DOHH2 (cell line): ENCODE measurements at regions not wholly inside any gene's neighbourhood (a gene's known extent, or its start where the extent isn't known, plus 50 kb on each side); places are given as distances from the start of the nearest gene placed in this dataset.

ENCODE experiments used
- H3F3A ChIP-seq: fragments of 200-600 bp; sonication (generic), shearing (Covaris generic); 2 replicates; pipeline ENCODE4 v1.6.0; 2016; ENCODE audit warnings: antibody characterized with exemption, mild to moderate bottlenecking; ENCODE audit not compliant: control insufficient read depth, insufficient read depth
- H3K27ac ChIP-seq: fragments of 200-600 bp; sonication (generic); 2 replicates; pipeline ENCODE4 v1.5.1; 2014; ENCODE audit warnings: low read depth, mild to moderate bottlenecking, low read length, moderate library complexity
- H3K27me3 ChIP-seq: fragments of 200-600 bp; sonication (generic); 2 replicates; pipeline ENCODE4 v1.6.1; 2014; ENCODE audit warnings: mild to moderate bottlenecking, low read length, mixed read lengths; ENCODE audit not compliant: control insufficient read depth
- H3K36me3 ChIP-seq: fragments of 200-600 bp; sonication (generic); 2 replicates; pipeline ENCODE4 v1.6.1; 2014; ENCODE audit warnings: mild to moderate bottlenecking, low read length, moderate library complexity, mixed read lengths; ENCODE audit not compliant: control insufficient read depth
- H3K4me1 ChIP-seq: fragments of 200-600 bp; sonication (generic); 2 replicates; pipeline ENCODE4 v1.6.1; 2014; ENCODE audit warnings: mild to moderate bottlenecking, low read length, mixed read lengths; ENCODE audit not compliant: control insufficient read depth
- H3K4me2 ChIP-seq: fragments of 200-600 bp; sonication (generic); 2 replicates; pipeline ENCODE4 v1.6.0; 2014; ENCODE audit warnings: mild to moderate bottlenecking, low read length, moderate library complexity
- H3K4me3 ChIP-seq: fragments of 200-600 bp; sonication (generic); 2 replicates; pipeline ENCODE4 v1.5.1; 2014; ENCODE audit warnings: mild to moderate bottlenecking, low read length, mixed read lengths
- H3K79me2 ChIP-seq: fragments of 200-600 bp; sonication (generic); 2 replicates; pipeline ENCODE4 v1.6.1; 2014; ENCODE audit warnings: mild to moderate bottlenecking, low read length, mixed read lengths; ENCODE audit not compliant: control insufficient read depth
- H3K9me2 ChIP-seq: fragments of 200-600 bp; sonication (generic); replicated peaks from 2 replicates; pipeline ENCODE4 v1.6.1; 2014; ENCODE audit warnings: mild to moderate bottlenecking, low read length, mixed read lengths; ENCODE audit not compliant: control insufficient read depth
- H3K9me3 ChIP-seq: fragments of 200-600 bp; sonication (generic); 2 replicates; pipeline ENCODE4 v1.6.1; 2014; ENCODE audit warnings: antibody characterized with exemption, low read length, mixed read lengths; ENCODE audit not compliant: control insufficient read depth, insufficient read depth
- H4K20me1 ChIP-seq: fragments of 200-600 bp; sonication (generic); 2 replicates; pipeline ENCODE4 v1.6.0; 2014; ENCODE audit warnings: low read depth, mild to moderate bottlenecking, antibody characterized with exemption, low read length, moderate library complexity; ENCODE audit not compliant: control insufficient read depth, insufficient read depth
- CTCF ChIP-seq: fragments of 200-600 bp; sonication (generic); IDR thresholded peaks from one replicate; pipeline ENCODE4 v1.5.1; 2014; ENCODE audit warnings: antibody characterized with exemption, mild to moderate bottlenecking, low read depth, low read length; ENCODE audit not compliant: poor library complexity, severe bottlenecking
- EZH2phosphoT487 ChIP-seq: fragments of 200-600 bp; sonication (generic); IDR thresholded peaks from 2 replicates; pipeline ENCODE4 v1.6.1; 2017; ENCODE audit warnings: borderline replicate concordance, mild to moderate bottlenecking, antibody characterized with exemption, low read length, moderate library complexity, mixed read lengths

DNA sequence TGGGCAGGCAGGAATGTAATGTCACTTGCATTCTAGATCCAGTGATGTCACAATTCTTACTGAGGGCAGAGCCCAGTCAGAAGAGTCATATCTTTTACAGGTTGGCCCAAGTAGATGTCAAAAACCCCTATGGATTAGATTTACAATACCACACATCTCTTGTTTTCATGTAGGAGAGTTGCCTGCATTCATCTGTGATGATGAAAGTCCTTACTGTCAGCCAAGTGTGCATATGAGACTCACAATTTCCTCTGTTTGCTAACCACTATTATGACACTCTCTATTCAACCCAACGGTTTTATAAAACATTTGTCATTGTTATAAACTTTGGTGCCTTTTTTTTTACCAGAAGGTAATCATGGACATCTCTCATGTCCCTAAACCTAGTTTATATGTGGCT lies 898.8 kb upstream of the AMELY start:
- H3K36me3 ChIP-seq = no peaks in the 10 kb centered on the region
- H3K79me2 ChIP-seq = no peaks in the 10 kb centered on the region
- no peaks in the 10 kb centered on the region for H3K27me3 ChIP-seq
- no peaks in the 10 kb centered on the region for H3K9me3 ChIP-seq
- H3K4me1 ChIP-seq = no peaks in the 10 kb centered on the region
- H3F3A ChIP-seq = no peaks in the 10 kb centered on the region
- H3K4me3 ChIP-seq = no peak overlapping the region
- no peak overlapping the region for H3K4me2 ChIP-seq
- no peaks in the 10 kb centered on the region for H4K20me1 ChIP-seq
- no peak for TF ChIP-seq EZH2phosphoT487
- no peak for TF ChIP-seq CTCF
- no peak overlapping the region for H3K27ac ChIP-seq
- H3K9me2 ChIP-seq = no peaks in the 10 kb centered on the region

DNA sequence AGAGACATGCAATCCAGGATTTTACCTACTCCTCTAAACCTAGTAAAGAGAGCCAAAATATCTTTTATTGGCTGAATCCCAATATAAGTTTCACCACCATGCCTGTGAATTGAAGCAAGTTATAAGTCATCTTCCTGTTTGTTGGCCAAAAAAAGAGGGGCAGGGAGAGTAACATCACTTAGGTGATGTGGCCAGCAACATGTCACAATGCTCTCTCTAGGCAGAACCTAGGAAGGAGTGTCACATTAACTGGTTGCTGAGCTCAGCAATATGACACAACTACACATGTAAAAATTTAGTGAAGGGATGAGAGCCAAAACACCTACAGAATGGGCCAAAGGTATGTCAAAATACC lies 895.9 kb upstream of the AMELY start:
- H3K4me3 ChIP-seq = no peak overlapping the region
- no peaks in the 10 kb centered on the region for H4K20me1 ChIP-seq
- H3K9me3 ChIP-seq = no peaks in the 10 kb centered on the region
- TF ChIP-seq CTCF = no peak
- TF ChIP-seq EZH2phosphoT487 = no peak
- no peaks in the 10 kb centered on the region for H3K4me1 ChIP-seq
- H3K27me3 ChIP-seq = no peaks in the 10 kb centered on the region
- H3K79me2 ChIP-seq = no peaks in the 10 kb centered on the region
- no peak overlapping the region for H3K4me2 ChIP-seq
- no peaks in the 10 kb centered on the region for H3F3A ChIP-seq
- H3K36me3 ChIP-seq = no peaks in the 10 kb centered on the region
- H3K9me2 ChIP-seq = no peaks in the 10 kb centered on the region
- H3K27ac ChIP-seq = no peak overlapping the region

- no peak for TF ChIP-seq EZH2phosphoT487
- TF ChIP-seq CTCF = no peak
- Histone ChIP-seq H3K4me2 (no peak overlapping the region), H3K27ac (no peak overlapping the region), H3K27me3 (no peaks in the 10 kb centered on the region), H3K4me3 (no peak overlapping the region), H3K36me3 (no peaks in the 10 kb centered on the region), H3F3A (no peaks in the 10 kb centered on the region), H3K79me2 (no peaks in the 10 kb centered on the region), H3K9me2 (no peaks in the 10 kb centered on the region), H4K20me1 (no peaks in the 10 kb centered on the region), H3K4me1 (no peaks in the 10 kb centered on the region), H3K9me3 (no peaks in the 10 kb centered on the region)
Observed at GRCh38 chrY:7806592-7807515, 895.3 kb upstream of the AMELY start.
